ENCODE measurements at regions not wholly inside any gene's neighbourhood (a gene's known extent, or its start where the extent isn't known, plus 50 kb on each side); places are given as distances from the start of the nearest gene placed in this dataset.
A peak's percentile ranks its signal among the peaks of the same experiment; 100 is the strongest.

GRCh38 chr13:37950016-37950415 lies 80.4 kb upstream of the TRPC4 start:
- H3K4me1 Mint-ChIP-seq (ENCODE audit: low read depth): no peaks in the 10 kb centered on the region
- no peak for DNase-seq (ENCODE audit: low spot score)
- TF ChIP-seq CTCF (IDR thresholded peaks at IDR 0.05): no peak
- no peaks in the 10 kb centered on the region for H3K27me3 Mint-ChIP-seq (ENCODE audit: low read depth)
- no peak overlapping the region for H3K4me3 Mint-ChIP-seq (ENCODE audit: unreplicated experiment)
- H3K9me3 Mint-ChIP-seq (ENCODE audit: low read depth): peaks cover 5% of the 10 kb centered on the region
- H3K27ac Mint-ChIP-seq (ENCODE audit: unreplicated experiment): no peak overlapping the region
- H3K36me3 Mint-ChIP-seq (ENCODE audit: low read depth): no peaks in the 10 kb centered on the region

GRCh38 chr13:37947419-37948140 lies 78.0 kb upstream of the TRPC4 start:
- Mint-ChIP-seq H3K9me3 (ENCODE audit: low read depth) (peaks cover 5% of the 10 kb centered on the region), H3K36me3 (ENCODE audit: low read depth) (no peaks in the 10 kb centered on the region), H3K27ac (ENCODE audit: unreplicated experiment) (no peak overlapping the region), H3K27me3 (ENCODE audit: low read depth) (no peaks in the 10 kb centered on the region), H3K4me3 (ENCODE audit: unreplicated experiment) (no peak overlapping the region), H3K4me1 (ENCODE audit: low read depth) (no peaks in the 10 kb centered on the region)
- no peak for DNase-seq (ENCODE audit: low spot score)
- TF ChIP-seq CTCF (IDR thresholded peaks at IDR 0.05): no peak

GRCh38 chr13:37945651-37946575 lies 76.3 kb upstream of the TRPC4 start:
- no peak overlapping the region for H3K4me3 Mint-ChIP-seq (ENCODE audit: unreplicated experiment)
- H3K4me1 Mint-ChIP-seq (ENCODE audit: low read depth): no peaks in the 10 kb centered on the region
- DNase-seq (ENCODE audit: low spot score): no peak
- TF ChIP-seq CTCF (IDR thresholded peaks at IDR 0.05): no peak
- no peaks in the 10 kb centered on the region for H3K36me3 Mint-ChIP-seq (ENCODE audit: low read depth)
- H3K27me3 Mint-ChIP-seq (ENCODE audit: low read depth): peaks cover 1% of the 10 kb centered on the region
- H3K9me3 Mint-ChIP-seq (ENCODE audit: low read depth): no peaks in the 10 kb centered on the region
- no peak overlapping the region for H3K27ac Mint-ChIP-seq (ENCODE audit: unreplicated experiment)

GRCh38 chr13:37944869-37945442 lies 75.4 kb upstream of the TRPC4 start:
- Mint-ChIP-seq H3K9me3 (ENCODE audit: low read depth) (no peaks in the 10 kb centered on the region), H3K4me3 (ENCODE audit: unreplicated experiment) (no peak overlapping the region), H3K27ac (ENCODE audit: unreplicated experiment) (no peak overlapping the region), H3K27me3 (ENCODE audit: low read depth) (peaks cover 2% of the 10 kb centered on the region), H3K36me3 (ENCODE audit: low read depth) (no peaks in the 10 kb centered on the region), H3K4me1 (ENCODE audit: low read depth) (no peaks in the 10 kb centered on the region)
- no peak for DNase-seq (ENCODE audit: low spot score)
- TF ChIP-seq CTCF (IDR thresholded peaks at IDR 0.05): peak; percentile 58
